Keratinocyte (primary cell): ENCODE measurements at regions not wholly inside any gene's neighbourhood (a gene's known extent, or its start where the extent isn't known, plus 50 kb on each side); places are given as distances from the start of the nearest gene placed in this dataset.

Experiments used
- DNase-seq: peaks from one replicate; pipeline ENCODE4 v3.0.0-alpha.2; 2011; ENCODE audit warnings: low read depth, missing footprints, low spot score
- FAIRE-seq: peaks from 2 replicates; lab custom pipeline; 2011; peaks lifted over from hg19 to GRCh38; lab: Jason Lieb, UNC
- H2AFZ ChIP-seq: 2 replicates; pipeline ENCODE4 v1.6.0; 2012; ENCODE audit warnings: low read length, control low read depth, inconsistent platforms; ENCODE audit not compliant: control insufficient read depth
- H3K27ac ChIP-seq: 2 replicates; pipeline ENCODE4 v1.5.1; 2011; ENCODE audit warnings: low read length; ENCODE audit not compliant: control insufficient read depth, insufficient read depth
- H3K27me3 ChIP-seq: 3 replicates; pipeline ENCODE4 v1.6.0; 2011; ENCODE audit warnings: low read length; ENCODE audit not compliant: control insufficient read depth, insufficient read depth; ENCODE audit errors: extremely low read depth
- H3K36me3 ChIP-seq, 2 experiments: 2 replicates in 1 of 2; 3 replicates in 1 of 2; pipeline ENCODE4 v1.5.1; 2011; ENCODE audit warnings: low read length in 2 of 2, mild to moderate bottlenecking in 1 of 2; ENCODE audit not compliant: control insufficient read depth in 2 of 2, insufficient read depth in 2 of 2; ENCODE audit errors: extremely low read depth in 1 of 2
- H3K4me1 ChIP-seq: 3 replicates; pipeline ENCODE4 v1.5.1; 2011; ENCODE audit warnings: low read length; ENCODE audit not compliant: control insufficient read depth, insufficient read depth; ENCODE audit errors: extremely low read depth
- H3K4me2 ChIP-seq: 3 replicates; pipeline ENCODE4 v1.6.0; 2011; ENCODE audit warnings: low read depth, low read length; ENCODE audit not compliant: control insufficient read depth, insufficient read depth; ENCODE audit errors: extremely low read depth
- H3K4me3 ChIP-seq, 3 experiments: fragments of 200-600 bp in 1 of 3; sonication (generic) in 1 of 3; 2 replicates in 2 of 3; 3 replicates in 1 of 3; pipeline ENCODE4 v1.5.1; 2011 to 2016; ENCODE audit warnings: low read length in 3 of 3, mild to moderate bottlenecking in 3 of 3, control low read depth in 2 of 3, inconsistent platforms in 1 of 3, low read depth in 1 of 3, mixed read lengths in 1 of 3, mixed run types in 1 of 3, moderate library complexity in 1 of 3; ENCODE audit not compliant: control insufficient read depth in 2 of 3, insufficient read depth in 2 of 3; ENCODE audit errors: extremely low read depth in 1 of 3
- H3K79me2 ChIP-seq: 2 replicates; pipeline ENCODE4 v1.6.0; 2012; ENCODE audit warnings: low read length; ENCODE audit not compliant: control insufficient read depth, insufficient read depth
- H3K9ac ChIP-seq: 3 replicates; pipeline ENCODE4 v1.6.0; 2011; ENCODE audit warnings: low read length; ENCODE audit not compliant: control insufficient read depth, insufficient read depth; ENCODE audit errors: extremely low read depth
- H3K9me1 ChIP-seq: 3 replicates; pipeline ENCODE4 v1.6.0; 2011; ENCODE audit warnings: low read length; ENCODE audit not compliant: control insufficient read depth, insufficient read depth; ENCODE audit errors: extremely low read depth
- H3K9me3 ChIP-seq: 2 replicates; pipeline ENCODE4 v1.5.1; 2012; ENCODE audit warnings: low read depth, low read length; ENCODE audit not compliant: control insufficient read depth
- H4K20me1 ChIP-seq: 3 replicates; pipeline ENCODE4 v1.6.0; 2011; ENCODE audit warnings: low read length; ENCODE audit not compliant: control insufficient read depth, insufficient read depth; ENCODE audit errors: extremely low read depth
- EZH2 ChIP-seq: IDR thresholded peaks from one replicate; pipeline ENCODE4 v1.6.1; 2012; ENCODE audit warnings: inconsistent platforms, mild to moderate bottlenecking, low read length, moderate library complexity
- dilution Hi-C: fragments of 300-500 bp; cut with MboI; formaldehyde crosslinking; loops from one replicate; pipeline ENCODE4 v1.7.0; 2020; ENCODE audit warnings: low sequenced_read_pairs; ENCODE audit not compliant: extremely low pct_ligation_motif_present
- TF ChIP-seq, protein P1 (sequence below), 3 experiments: IDR thresholded peaks in 1 of 3; conservative IDR thresholded peaks in 1 of 3; optimal IDR thresholded peaks in 1 of 3; 2 replicates in 2 of 3; 3 replicates in 1 of 3; pipeline versions ENCODE3 to v1.5.1; 2011; ENCODE audit warnings: low read length in 3 of 3, mild to moderate bottlenecking in 3 of 3, moderate library complexity in 2 of 3, control low read depth in 1 of 3, inconsistent platforms in 1 of 3; ENCODE audit not compliant: insufficient read depth in 2 of 3; ENCODE audit errors: extremely low read depth in 1 of 3

DNA sequence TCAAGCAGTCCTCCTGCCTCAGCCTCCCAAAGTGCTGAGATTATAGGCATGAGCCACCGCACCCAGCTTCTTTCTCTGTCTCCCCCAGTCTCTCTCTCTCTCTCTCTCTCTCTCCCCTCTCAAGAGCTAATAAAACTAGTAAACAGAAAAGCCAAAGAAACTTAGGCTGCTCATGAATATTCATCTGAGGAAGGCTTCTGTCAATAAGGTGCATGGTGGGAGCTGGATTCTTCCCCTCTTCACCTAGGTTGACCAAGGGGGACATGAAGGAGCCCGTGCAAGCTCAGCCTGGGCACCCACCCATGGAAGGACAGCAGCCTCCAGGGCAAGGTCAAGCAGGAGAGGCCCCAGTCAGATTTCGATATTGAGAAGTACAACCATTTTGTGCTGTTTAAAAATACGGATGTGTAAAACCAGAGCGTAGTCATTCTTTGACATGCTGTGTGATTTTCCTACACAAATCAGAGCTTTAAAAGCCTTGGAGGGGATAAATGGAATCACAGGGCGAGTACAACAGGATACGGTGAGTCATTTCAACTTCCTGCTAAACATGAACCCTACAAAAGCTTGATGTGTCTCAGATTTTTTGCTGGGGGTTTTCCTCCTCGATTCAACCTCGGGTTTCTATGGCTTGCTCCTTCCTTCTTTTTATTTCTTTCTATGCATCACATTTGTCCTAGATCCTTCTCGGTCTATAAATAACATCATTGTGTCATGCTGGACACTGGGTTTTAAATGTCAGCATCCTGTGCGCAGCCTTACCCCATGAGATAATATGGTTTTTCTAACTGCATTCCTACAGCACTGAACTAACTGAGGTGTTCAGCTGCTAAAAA is 368.9 kb upstream of the JARID2 start:
- TF ChIP-seq, protein P1, sequence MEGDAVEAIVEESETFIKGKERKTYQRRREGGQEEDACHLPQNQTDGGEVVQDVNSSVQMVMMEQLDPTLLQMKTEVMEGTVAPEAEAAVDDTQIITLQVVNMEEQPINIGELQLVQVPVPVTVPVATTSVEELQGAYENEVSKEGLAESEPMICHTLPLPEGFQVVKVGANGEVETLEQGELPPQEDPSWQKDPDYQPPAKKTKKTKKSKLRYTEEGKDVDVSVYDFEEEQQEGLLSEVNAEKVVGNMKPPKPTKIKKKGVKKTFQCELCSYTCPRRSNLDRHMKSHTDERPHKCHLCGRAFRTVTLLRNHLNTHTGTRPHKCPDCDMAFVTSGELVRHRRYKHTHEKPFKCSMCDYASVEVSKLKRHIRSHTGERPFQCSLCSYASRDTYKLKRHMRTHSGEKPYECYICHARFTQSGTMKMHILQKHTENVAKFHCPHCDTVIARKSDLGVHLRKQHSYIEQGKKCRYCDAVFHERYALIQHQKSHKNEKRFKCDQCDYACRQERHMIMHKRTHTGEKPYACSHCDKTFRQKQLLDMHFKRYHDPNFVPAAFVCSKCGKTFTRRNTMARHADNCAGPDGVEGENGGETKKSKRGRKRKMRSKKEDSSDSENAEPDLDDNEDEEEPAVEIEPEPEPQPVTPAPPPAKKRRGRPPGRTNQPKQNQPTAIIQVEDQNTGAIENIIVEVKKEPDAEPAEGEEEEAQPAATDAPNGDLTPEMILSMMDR (optimal IDR thresholded peaks at IDR 0.05 in 1 of 3, IDR thresholded peaks at IDR 0.05 in 1 of 3, conservative IDR thresholded peaks at IDR 0.05 in 1 of 3; ENCODE audit: extremely low read depth in 1 of 3, insufficient read depth in 2 of 3, low read length in 3 of 3): no peak
- TF ChIP-seq EZH2: no peak
- dilution Hi-C loops: no loop called here
- peak overlapping the region; percentile 73 for H2AFZ ChIP-seq
- no peaks in the 10 kb centered on the region for H3K9me3 ChIP-seq
- no peaks in the 10 kb centered on the region for H4K20me1 ChIP-seq
- DNase-seq: no peak
- H3K9ac ChIP-seq: no peak overlapping the region
- peak overlapping the region; percentile 54 for H3K27ac ChIP-seq
- no peaks in the 10 kb centered on the region for H3K27me3 ChIP-seq
- H3K79me2 ChIP-seq: no peaks in the 10 kb centered on the region
- peaks cover 9% of the 10 kb centered on the region for H3K4me1 ChIP-seq
- H3K4me2 ChIP-seq: peak overlapping the region; percentile 3
- H3K36me3 ChIP-seq: no peaks in the 10 kb centered on the region
- H3K9me1 ChIP-seq: no peaks in the 10 kb centered on the region
- H3K4me3 ChIP-seq: peak overlapping the region in 1 of 3 experiments; percentile 7
- FAIRE-seq: peak; percentile 94

DNA sequence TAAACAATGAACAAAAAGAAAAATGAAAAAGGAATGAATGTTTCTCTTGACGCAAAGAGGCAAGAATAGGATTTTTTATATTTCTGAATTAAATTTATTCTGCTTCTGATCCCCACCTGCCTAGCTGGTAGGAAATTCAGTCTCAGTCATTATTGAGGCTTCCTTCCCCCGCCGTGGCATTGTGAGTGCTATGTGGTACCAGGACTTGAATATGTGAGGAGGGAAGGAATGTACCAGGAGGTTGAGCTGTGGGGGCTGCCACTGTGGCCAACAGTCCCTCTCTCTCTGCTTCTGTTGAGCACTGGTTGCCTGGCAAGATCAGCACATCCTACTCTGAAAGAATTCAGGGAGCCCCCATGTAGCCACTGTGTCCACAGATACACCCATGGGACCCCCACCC is 368.1 kb upstream of the JARID2 start:
- H3K79me2 ChIP-seq: no peaks in the 10 kb centered on the region
- TF ChIP-seq EZH2: no peak
- TF ChIP-seq, protein P1 (optimal IDR thresholded peaks at IDR 0.05 in 1 of 3, IDR thresholded peaks at IDR 0.05 in 1 of 3, conservative IDR thresholded peaks at IDR 0.05 in 1 of 3; ENCODE audit: extremely low read depth in 1 of 3, insufficient read depth in 2 of 3, low read length in 3 of 3): no peak
- peaks cover 9% of the 10 kb centered on the region for H3K4me1 ChIP-seq
- H3K27me3 ChIP-seq: no peaks in the 10 kb centered on the region
- H3K9me1 ChIP-seq: no peaks in the 10 kb centered on the region
- H3K4me3 ChIP-seq: no peak overlapping the region
- dilution Hi-C loops: no loop called here
- no peak overlapping the region for H3K9ac ChIP-seq
- H2AFZ ChIP-seq: no peak overlapping the region
- DNase-seq (no peak), FAIRE-seq (no peak)
- H3K27ac ChIP-seq: peak overlapping the region; percentile 54
- H4K20me1 ChIP-seq: no peaks in the 10 kb centered on the region
- no peaks in the 10 kb centered on the region for H3K36me3 ChIP-seq
- no peaks in the 10 kb centered on the region for H3K9me3 ChIP-seq
- no peak overlapping the region for H3K4me2 ChIP-seq
